Tibial nerve (tissue), 4 donors: ENCODE measurements at regions not wholly inside any gene's neighbourhood (a gene's known extent, or its start where the extent isn't known, plus 50 kb on each side); places are given as distances from the start of the nearest gene placed in this dataset.
A peak's percentile ranks its signal among the peaks of the same experiment; 100 is the strongest.

Experiments
- DNase-seq, 2 donors: peaks; one replicate each; pipeline ENCODE4 v3.0.0-alpha.2; 2019; ENCODE audit warnings: low spot score in 2 of 2
- H3K27ac ChIP-seq, 4 donors: fragments of 200-600 bp; sonication (generic) in 3 of 4; one replicate each; pipeline ENCODE4 v1.5.1; 2017 to 2019; ENCODE audit warnings: mild to moderate bottlenecking in 1 of 4
- H3K27me3 ChIP-seq, 2 donors: fragments of 200-600 bp; sonication (generic) in 1 of 2; one replicate each; pipeline versions ENCODE4 v1.5.1 to v1.6.0; 2017 to 2019
- H3K36me3 ChIP-seq, 3 donors: fragments of 200-600 bp; sonication (generic); one replicate each; pipeline ENCODE4 v1.5.1; 2018 to 2019
- H3K4me1 ChIP-seq, 4 donors: fragments of 200-600 bp; sonication (generic) in 3 of 4; one replicate each; pipeline ENCODE4 v1.5.1; 2017 to 2019
- H3K4me3 ChIP-seq, 4 donors: fragments of 200-600 bp; sonication (generic) in 3 of 4; one replicate each; pipeline ENCODE4 v1.5.1; 2017 to 2019; ENCODE audit warnings: mild to moderate bottlenecking in 1 of 4, moderate library complexity in 1 of 4
- H3K9me3 ChIP-seq, 4 donors: fragments of 200-600 bp; sonication (generic) in 3 of 4; one replicate each; pipeline ENCODE4 v1.5.1; 2017 to 2019
- CTCF ChIP-seq, 5 experiments: fragments of 200-600 bp in 3 of 5; fragments of 450-650 bp in 2 of 5; sonication (generic) in 3 of 5; IDR thresholded peaks; one replicate each; pipeline ENCODE4 v1.5.1; 2016 to 2019; ENCODE audit warnings: antibody characterized with exemption in 5 of 5, mild to moderate bottlenecking in 3 of 5, moderate library complexity in 2 of 5
- EP300 ChIP-seq, 2 donors: sonication (generic); formaldehyde crosslinking; IDR thresholded peaks; one replicate each; pipeline ENCODE4 v1.6.1; 2017; ENCODE audit warnings: antibody characterized with exemption in 2 of 2, mild to moderate bottlenecking in 1 of 2
- POLR2A ChIP-seq, 2 donors: fragments of 450-650 bp; IDR thresholded peaks; one replicate each; pipeline ENCODE4 v1.6.1; 2017; ENCODE audit warnings: antibody characterized with exemption in 2 of 2, mild to moderate bottlenecking in 2 of 2, moderate library complexity in 2 of 2
- WGBS, 2 donors: methylation state at CpG; one replicate each; pipeline ENCODE4 v1.1.5; 2018; 5-methylcytosine and 5-hydroxymethylcytosine counted together

- WGBS, 2 donors, result 42 to 75% methylated on average over 1 of the region's 1 CpG
- H3K36me3 ChIP-seq, result no peaks in the 10 kb centered on the region
- no peak for DNase-seq
- H3K27ac ChIP-seq, result no peak overlapping the region
- H3K9me3 ChIP-seq, result peaks cover 0 to 3% (median 0%) of the 10 kb centered on the region in 4 donors
- no peak for TF ChIP-seq CTCF (IDR thresholded peaks at IDR 0.05)
- TF ChIP-seq EP300 (IDR thresholded peaks at IDR 0.05), result no peak
- TF ChIP-seq POLR2A (IDR thresholded peaks at IDR 0.05), result no peak
- H3K4me1 ChIP-seq, result no peaks in the 10 kb centered on the region
- H3K27me3 ChIP-seq, result no peaks in the 10 kb centered on the region
- no peak overlapping the region for H3K4me3 ChIP-seq
These were observed 545.8 kb downstream of the IQCM start for GRCh38 chr4:149269835-149270234.

- Histone ChIP-seq H3K9me3 (peaks cover 0 to 6% (median 0%) of the 10 kb centered on the region in 4 donors), H3K27me3 (no peaks in the 10 kb centered on the region), H3K36me3 (no peaks in the 10 kb centered on the region), H3K4me3 (no peak overlapping the region), H3K4me1 (no peaks in the 10 kb centered on the region), H3K27ac (no peak overlapping the region)
- DNase-seq, result no peak
- TF ChIP-seq POLR2A (IDR thresholded peaks at IDR 0.05) (no peak), CTCF (IDR thresholded peaks at IDR 0.05) (no peak), EP300 (IDR thresholded peaks at IDR 0.05) (no peak)
- WGBS, 2 donors, result 63 to 67% methylated on average over 3 of the region's 3 CpGs
These were observed 549.3 kb downstream of the IQCM start for GRCh38 chr4:149266301-149266700.

- DNase-seq, result no peak
- peaks cover 0 to 6% (median 0%) of the 10 kb centered on the region in 4 donors for H3K9me3 ChIP-seq
- H3K27me3 ChIP-seq, result no peaks in the 10 kb centered on the region
- no peak overlapping the region for H3K4me3 ChIP-seq
- no peaks in the 10 kb centered on the region for H3K36me3 ChIP-seq
- no peak for TF ChIP-seq EP300 (IDR thresholded peaks at IDR 0.05)
- no peak for TF ChIP-seq CTCF (IDR thresholded peaks at IDR 0.05)
- TF ChIP-seq POLR2A (IDR thresholded peaks at IDR 0.05), result no peak
- H3K4me1 ChIP-seq, result no peaks in the 10 kb centered on the region
- no peak overlapping the region for H3K27ac ChIP-seq
- WGBS, 2 donors, result 95 to 97% methylated on average over 3 of the region's 3 CpGs
These were observed 550.0 kb downstream of the IQCM start for GRCh38 chr4:149265645-149266044.

GRCh38 chr4:149264093-149264733 is 551.4 kb downstream of the IQCM start:
- Histone ChIP-seq H3K36me3 (no peaks in the 10 kb centered on the region), H3K9me3 (peaks cover 0 to 6% (median 0%) of the 10 kb centered on the region in 4 donors), H3K4me3 (no peak overlapping the region), H3K4me1 (no peaks in the 10 kb centered on the region), H3K27ac (no peak overlapping the region), H3K27me3 (no peaks in the 10 kb centered on the region)
- DNase-seq, result no peak
- 61 to 62% methylated on average over 2 of the region's 2 CpGs for WGBS, 2 donors
- TF ChIP-seq POLR2A (IDR thresholded peaks at IDR 0.05) (no peak), CTCF (IDR thresholded peaks at IDR 0.05) (peak in 3 of 5 experiments; percentile 7 to 16 (median 7))

GRCh38 chr4:149248191-149248764 is 567.4 kb downstream of the IQCM start:
- TF ChIP-seq POLR2A (IDR thresholded peaks at IDR 0.05) (no peak), CTCF (IDR thresholded peaks at IDR 0.05) (no peak), EP300 (IDR thresholded peaks at IDR 0.05) (no peak)

More at GRCh38 chr4:149248191-149248764, 567.4 kb downstream of the IQCM start:
- WGBS, 2 donors, result 79 to 87% methylated on average over 1 of the region's 1 CpG
- Histone ChIP-seq H3K4me3 (no peak overlapping the region), H3K4me1 (no peaks in the 10 kb centered on the region), H3K9me3 (peaks cover 0 to 3% (median 0%) of the 10 kb centered on the region in 4 donors), H3K27me3 (no peaks in the 10 kb centered on the region), H3K36me3 (no peaks in the 10 kb centered on the region), H3K27ac (no peak overlapping the region)
- DNase-seq, result no peak
